Adrenal gland (tissue), 5 donors: ENCODE measurements at regions not wholly inside any gene's neighbourhood (a gene's known extent, or its start where the extent isn't known, plus 50 kb on each side); places are given as distances from the start of the nearest gene placed in this dataset.

Source experiments
- POLR2A ChIP-seq, 2 donors: fragments of 450-650 bp; IDR thresholded peaks; one replicate each; pipeline ENCODE4 v1.6.1; 2017; ENCODE audit warnings: antibody characterized with exemption in 2 of 2, mild to moderate bottlenecking in 2 of 2, moderate library complexity in 1 of 2
- TF ChIP-seq, protein P1 (sequence below), 6 experiments: fragments of 450-650 bp in 4 of 6; fragments of 200-600 bp in 2 of 6; sonication (generic) in 1 of 6; IDR thresholded peaks; 1 replicate in 5 of 6; 2 replicates in 1 of 6; pipeline versions ENCODE4 v1.5.1 to v1.8.0; 2016 to 2021; ENCODE audit warnings: antibody characterized with exemption in 6 of 6, mild to moderate bottlenecking in 2 of 6, moderate library complexity in 1 of 6
- donor health status: DM: no; HTN: no; CAD: no.

DNA sequence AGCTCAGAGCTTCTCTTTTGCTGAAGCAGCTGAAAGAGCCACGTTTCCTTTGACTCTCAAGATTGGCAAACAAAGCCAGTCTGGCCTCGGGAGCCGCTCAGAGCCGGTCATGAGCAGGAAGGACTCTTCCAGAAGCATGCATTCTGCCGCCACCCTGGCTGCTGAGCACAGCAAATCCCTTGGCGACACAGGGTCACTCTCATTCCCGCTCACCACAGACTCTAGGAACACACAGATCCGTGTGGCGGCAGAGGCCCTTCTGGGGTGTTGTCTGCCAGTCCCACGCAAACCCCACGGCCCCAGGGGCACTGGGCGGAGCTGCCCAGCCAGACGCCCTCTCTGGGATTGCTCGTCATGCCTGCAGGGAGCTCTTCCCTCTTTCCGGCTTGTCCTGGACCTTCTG, 157.0 kb downstream of the C16orf95 start:
- TF ChIP-seq POLR2A (IDR thresholded peaks at IDR 0.05) = no peak
- TF ChIP-seq, protein P1, sequence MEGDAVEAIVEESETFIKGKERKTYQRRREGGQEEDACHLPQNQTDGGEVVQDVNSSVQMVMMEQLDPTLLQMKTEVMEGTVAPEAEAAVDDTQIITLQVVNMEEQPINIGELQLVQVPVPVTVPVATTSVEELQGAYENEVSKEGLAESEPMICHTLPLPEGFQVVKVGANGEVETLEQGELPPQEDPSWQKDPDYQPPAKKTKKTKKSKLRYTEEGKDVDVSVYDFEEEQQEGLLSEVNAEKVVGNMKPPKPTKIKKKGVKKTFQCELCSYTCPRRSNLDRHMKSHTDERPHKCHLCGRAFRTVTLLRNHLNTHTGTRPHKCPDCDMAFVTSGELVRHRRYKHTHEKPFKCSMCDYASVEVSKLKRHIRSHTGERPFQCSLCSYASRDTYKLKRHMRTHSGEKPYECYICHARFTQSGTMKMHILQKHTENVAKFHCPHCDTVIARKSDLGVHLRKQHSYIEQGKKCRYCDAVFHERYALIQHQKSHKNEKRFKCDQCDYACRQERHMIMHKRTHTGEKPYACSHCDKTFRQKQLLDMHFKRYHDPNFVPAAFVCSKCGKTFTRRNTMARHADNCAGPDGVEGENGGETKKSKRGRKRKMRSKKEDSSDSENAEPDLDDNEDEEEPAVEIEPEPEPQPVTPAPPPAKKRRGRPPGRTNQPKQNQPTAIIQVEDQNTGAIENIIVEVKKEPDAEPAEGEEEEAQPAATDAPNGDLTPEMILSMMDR (IDR thresholded peaks at IDR 0.05) = no peak
